ENCODE measurements at regions not wholly inside any gene's neighbourhood (a gene's known extent, or its start where the extent isn't known, plus 50 kb on each side); places are given as distances from the start of the nearest gene placed in this dataset.
"Not testable (repeated sequence)": the region's sequence is repeated elsewhere in the genome, so short reads cannot be mapped to it uniquely, and the experiment has no call there.

GRCh38 chr13:23059173-23059572 lies 121.6 kb upstream of the SGCG start:
- no peak for DNase-seq (ENCODE audit: low read depth in 2 of 2)

GRCh38 chr13:23060959-23061358 lies 119.8 kb upstream of the SGCG start:
- DNase-seq (ENCODE audit: low read depth in 2 of 2), result no peak

- DNase-seq (ENCODE audit: low read depth in 2 of 2), result no peak
Observed at GRCh38 chr13:23067129-23067528, 113.7 kb upstream of the SGCG start.

- DNase-seq (ENCODE audit: low read depth in 2 of 2), result no peak
Observed at GRCh38 chr13:23069566-23069965, 111.2 kb upstream of the SGCG start.

- DNase-seq (ENCODE audit: low read depth in 2 of 2), result no peak
Observed at GRCh38 chr13:23074075-23074828, 106.5 kb upstream of the SGCG start.

- no peak for DNase-seq (ENCODE audit: low read depth in 2 of 2)
Observed at GRCh38 chr13:23081220-23081619, 99.6 kb upstream of the SGCG start.

- DNase-seq (ENCODE audit: low read depth in 2 of 2), result no peak
Observed at GRCh38 chr13:23081901-23082300, 98.9 kb upstream of the SGCG start.

GRCh38 chr13:23086968-23087623 lies 93.7 kb upstream of the SGCG start:
- no peak for DNase-seq (ENCODE audit: low read depth in 2 of 2)

- DNase-seq (ENCODE audit: low read depth in 2 of 2), result peak; percentile 0 to 3
Observed at GRCh38 chr13:23087880-23088279, 92.9 kb upstream of the SGCG start.

- DNase-seq (ENCODE audit: low read depth in 2 of 2), result no peak
Observed at GRCh38 chr13:23098161-23098907, 82.4 kb upstream of the SGCG start.

GRCh38 chr13:23105051-23105450 lies 75.7 kb upstream of the SGCG start:
- DNase-seq (ENCODE audit: low read depth in 2 of 2), result no peak

- no peak for DNase-seq (ENCODE audit: low read depth in 2 of 2)
Observed at GRCh38 chr13:23107665-23108064, 73.1 kb upstream of the SGCG start.

GRCh38 chr13:23119131-23119530 lies 61.6 kb upstream of the SGCG start:
- DNase-seq (ENCODE audit: low read depth in 2 of 2), result no peak

GRCh38 chr13:23127540-23127939 lies 53.2 kb upstream of the SGCG start:
- DNase-seq (ENCODE audit: low read depth in 2 of 2), result not testable (repeated sequence)

- DNase-seq (ENCODE audit: low read depth in 2 of 2), result no peak
Observed at GRCh38 chr13:23129331-23129730, 51.4 kb upstream of the SGCG start.

All from lung microvascular endothelial cell (primary cell).